Stimulated activated naive CD4-positive, alpha-beta T cell treated with Interleukin-2 at 50 U/mL for 16 hours (primary cell): ENCODE measurements at regions not wholly inside any gene's neighbourhood (a gene's known extent, or its start where the extent isn't known, plus 50 kb on each side); places are given as distances from the start of the nearest gene placed in this dataset.

ENCODE experiments used
- DNase-seq: peaks from one replicate; lab custom pipeline; 2025; lab: John Stamatoyannopoulos, UW

- no peak for DNase-seq
These were observed 107.8 kb upstream of the TENT5D start for GRCh38 chrX:80312448-80312847.

DNA sequence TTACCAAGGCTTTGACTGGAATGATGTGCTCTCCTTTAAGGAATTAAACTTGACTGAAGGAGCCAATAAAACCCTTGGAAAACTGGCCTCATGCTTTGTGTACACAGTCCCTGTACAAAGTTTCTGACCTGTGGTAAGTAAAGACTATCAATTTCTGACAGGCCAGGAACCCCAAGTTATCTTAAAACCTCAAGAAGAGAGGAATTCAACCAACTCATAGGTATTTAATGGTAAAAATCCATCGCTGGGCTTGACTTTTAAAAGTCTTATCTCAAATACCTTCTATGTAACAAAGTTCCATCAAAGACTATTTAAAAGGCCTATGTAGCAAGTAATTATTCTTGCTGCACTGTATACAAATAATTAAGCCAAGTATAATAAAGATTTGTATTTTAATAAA, 103.7 kb upstream of the TENT5D start:
- DNase-seq = no peak

- DNase-seq = no peak
These were observed 102.6 kb upstream of the TENT5D start for GRCh38 chrX:80317646-80318045.

- DNase-seq = no peak
These were observed 89.0 kb upstream of the TENT5D start for GRCh38 chrX:80331285-80331684.

- no peak for DNase-seq
These were observed 85.7 kb upstream of the TENT5D start for GRCh38 chrX:80334583-80334982.

DNA sequence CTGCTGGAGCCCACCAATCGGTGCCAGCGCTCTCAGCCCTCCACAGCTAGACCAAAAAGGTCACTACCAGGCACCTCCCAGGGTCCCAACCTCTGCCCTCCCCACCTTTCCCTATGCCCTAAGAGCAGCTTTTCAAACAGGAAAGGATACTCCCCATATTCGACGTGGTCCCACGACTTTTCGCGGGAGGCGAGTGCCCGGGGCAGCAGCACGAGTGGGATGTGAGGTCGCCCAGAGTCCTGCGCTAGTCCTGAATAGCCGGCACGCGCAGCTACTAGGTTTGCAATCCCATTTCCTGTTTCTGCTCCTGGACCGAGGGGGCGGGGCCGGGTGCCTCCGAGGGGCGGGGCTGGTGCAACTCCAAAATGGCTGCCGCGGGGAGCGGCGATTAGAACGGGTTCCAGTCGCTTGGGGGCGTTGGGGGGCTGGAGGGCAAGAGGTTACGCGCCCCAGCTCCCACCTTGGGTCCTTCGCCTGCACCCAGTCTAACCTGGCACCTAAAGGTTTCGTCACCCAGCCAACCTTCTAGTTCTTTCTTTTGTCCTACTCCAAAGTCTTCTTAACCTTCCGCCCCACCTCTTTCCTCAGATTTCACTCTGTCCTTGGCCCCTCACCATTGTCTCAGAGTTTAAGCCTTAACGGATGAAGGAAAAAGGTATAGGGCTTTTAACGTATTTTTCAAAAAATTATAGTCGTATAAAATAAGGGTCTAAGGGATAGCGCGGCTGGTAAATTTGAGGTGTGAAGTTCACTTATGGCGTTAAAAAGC, 85.0 kb upstream of the TENT5D start:
- peak; percentile 0 for DNase-seq

- DNase-seq = no peak
These were observed 65.2 kb upstream of the TENT5D start for GRCh38 chrX:80354966-80355465.
